ENCODE measurements at regions not wholly inside any gene's neighbourhood (a gene's known extent, or its start where the extent isn't known, plus 50 kb on each side); places are given as distances from the start of the nearest gene placed in this dataset.

DNA sequence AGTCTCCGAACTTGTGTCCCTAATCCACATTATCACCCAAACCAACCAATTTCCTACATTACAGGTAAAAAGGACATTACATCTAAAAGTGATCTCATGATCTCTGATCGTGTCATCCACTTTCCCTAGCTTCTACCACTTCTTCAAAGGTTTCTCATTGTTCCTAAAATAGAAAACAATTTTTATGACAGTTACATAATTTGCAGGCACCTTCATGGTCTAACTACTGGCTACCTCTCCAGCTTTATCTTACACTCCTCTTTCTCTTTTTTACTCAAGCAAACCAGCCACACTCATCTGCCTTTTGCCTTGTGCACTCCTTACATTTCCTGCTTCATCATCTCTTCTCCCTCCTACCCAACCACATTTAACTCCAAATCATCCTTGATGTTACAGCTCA is 886.7 kb upstream of the SORCS1 start:
- H3K4me2 ChIP-seq: no peak overlapping the region
- no peak overlapping the region for H3K27ac ChIP-seq
- WGBS (ENCODE audit: missing lambda C conversion rate): 2% methylated on average over 2 of the region's 2 CpGs
- ChIA-PET CTCF (no interaction called here), POLR2A (no interaction called here)
- no peak overlapping the region for H3K4me3 ChIP-seq
- DNase-seq (ENCODE audit: low read depth in 1 of 2, low spot score in 1 of 2): no peak
- no peak for ATAC-seq
- no peaks in the 10 kb centered on the region for H3K9me3 ChIP-seq
- TF ChIP-seq, protein P1, sequence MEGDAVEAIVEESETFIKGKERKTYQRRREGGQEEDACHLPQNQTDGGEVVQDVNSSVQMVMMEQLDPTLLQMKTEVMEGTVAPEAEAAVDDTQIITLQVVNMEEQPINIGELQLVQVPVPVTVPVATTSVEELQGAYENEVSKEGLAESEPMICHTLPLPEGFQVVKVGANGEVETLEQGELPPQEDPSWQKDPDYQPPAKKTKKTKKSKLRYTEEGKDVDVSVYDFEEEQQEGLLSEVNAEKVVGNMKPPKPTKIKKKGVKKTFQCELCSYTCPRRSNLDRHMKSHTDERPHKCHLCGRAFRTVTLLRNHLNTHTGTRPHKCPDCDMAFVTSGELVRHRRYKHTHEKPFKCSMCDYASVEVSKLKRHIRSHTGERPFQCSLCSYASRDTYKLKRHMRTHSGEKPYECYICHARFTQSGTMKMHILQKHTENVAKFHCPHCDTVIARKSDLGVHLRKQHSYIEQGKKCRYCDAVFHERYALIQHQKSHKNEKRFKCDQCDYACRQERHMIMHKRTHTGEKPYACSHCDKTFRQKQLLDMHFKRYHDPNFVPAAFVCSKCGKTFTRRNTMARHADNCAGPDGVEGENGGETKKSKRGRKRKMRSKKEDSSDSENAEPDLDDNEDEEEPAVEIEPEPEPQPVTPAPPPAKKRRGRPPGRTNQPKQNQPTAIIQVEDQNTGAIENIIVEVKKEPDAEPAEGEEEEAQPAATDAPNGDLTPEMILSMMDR (IDR thresholded peaks at IDR 0.05): no peak
- no peak for TF ChIP-seq POLR2AphosphoS2 (conservative IDR thresholded peaks at IDR 0.05; ENCODE audit: low read length)
- FAIRE-seq: no peak
- H3K4me1 ChIP-seq: no peaks in the 10 kb centered on the region

DNA sequence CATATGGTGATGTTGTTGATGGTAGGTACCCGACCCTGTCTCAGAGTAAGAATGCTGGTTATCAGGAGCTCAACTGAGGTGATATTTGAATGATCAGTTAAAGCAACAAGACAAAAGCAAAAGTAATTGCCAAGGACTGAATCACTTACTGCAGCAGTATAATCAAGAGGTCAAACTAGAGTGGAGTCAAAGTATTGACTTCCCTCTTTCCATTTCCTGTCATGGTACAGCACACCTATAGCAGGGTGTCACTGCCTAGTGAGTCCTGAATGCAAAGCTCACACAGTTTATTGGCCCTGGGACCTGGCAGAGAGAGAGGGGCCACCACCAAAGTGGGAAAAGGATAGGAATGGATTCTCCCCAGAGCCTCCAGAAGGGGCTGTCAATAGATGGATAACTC is 886.1 kb upstream of the SORCS1 start:
- ChIA-PET CTCF (no interaction called here), POLR2A (no interaction called here)
- Histone ChIP-seq H3K27ac (no peak overlapping the region), H3K9me3 (no peaks in the 10 kb centered on the region), H3K4me1 (no peaks in the 10 kb centered on the region), H3K4me2 (no peak overlapping the region), H3K4me3 (no peak overlapping the region)
- TF ChIP-seq USF2 (IDR thresholded peaks at IDR 0.05): no peak
- no peak for TF ChIP-seq ELK1 (IDR thresholded peaks at IDR 0.05; ENCODE audit: low read depth, low read length)
- TF ChIP-seq HOXB13 (CRISPR knock-in tag; IDR thresholded peaks at IDR 0.05; ENCODE audit: low read depth): no peak
- no peak for TF ChIP-seq REST (IDR thresholded peaks at IDR 0.05)
- no peak for TF ChIP-seq CHD2 (IDR thresholded peaks at IDR 0.05; ENCODE audit: low read length, partially characterized antibody)
- no peak for TF ChIP-seq CEBPB (IDR thresholded peaks at IDR 0.05)
- no peak for TF ChIP-seq HOXB5 (CRISPR knock-in tag; IDR thresholded peaks at IDR 0.05)
- TF ChIP-seq CBX8 (IDR thresholded peaks at IDR 0.05): no peak
- TF ChIP-seq HOXA7 (CRISPR knock-in tag; IDR thresholded peaks at IDR 0.05): no peak
- TF ChIP-seq, protein P2, sequence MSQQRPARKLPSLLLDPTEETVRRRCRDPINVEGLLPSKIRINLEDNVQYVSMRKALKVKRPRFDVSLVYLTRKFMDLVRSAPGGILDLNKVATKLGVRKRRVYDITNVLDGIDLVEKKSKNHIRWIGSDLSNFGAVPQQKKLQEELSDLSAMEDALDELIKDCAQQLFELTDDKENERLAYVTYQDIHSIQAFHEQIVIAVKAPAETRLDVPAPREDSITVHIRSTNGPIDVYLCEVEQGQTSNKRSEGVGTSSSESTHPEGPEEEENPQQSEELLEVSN (IDR thresholded peaks at IDR 0.05; ENCODE audit: borderline replicate concordance, low read depth): no peak
- TF ChIP-seq ZSCAN20 (CRISPR knock-in tag; IDR thresholded peaks at IDR 0.05): no peak
- TF ChIP-seq ZC3H11A (IDR thresholded peaks at IDR 0.05): no peak
- TF ChIP-seq ESRRA (IDR thresholded peaks at IDR 0.05; ENCODE audit: borderline replicate concordance, low read length): no peak
- TF ChIP-seq KDM1A (IDR thresholded peaks at IDR 0.05; ENCODE audit: low read depth): no peak
- no peak for TF ChIP-seq JUNB (IDR thresholded peaks at IDR 0.05)
- ATAC-seq (no peak), DNase-seq (ENCODE audit: low read depth in 1 of 2, low spot score in 1 of 2) (no peak), FAIRE-seq (no peak)
- WGBS (ENCODE audit: missing lambda C conversion rate): 7% methylated on average over 1 of the region's 1 CpG
